GM11168 (cell line): ENCODE measurements at regions not wholly inside any gene's neighbourhood (a gene's known extent, or its start where the extent isn't known, plus 50 kb on each side); places are given as distances from the start of the nearest gene placed in this dataset.

Experiments
- in situ Hi-C: fragments of 300-500 bp; cut with MboI; formaldehyde crosslinking; loops from one replicate; pipeline ENCODE4 v1.12.0; 2022; ENCODE audit warnings: low sequenced_read_pairs; ENCODE audit not compliant: unreplicated experiment

GRCh38 chr1:56324504-56324903 is 254.9 kb downstream of the PLPP3 start:
- in situ Hi-C loops: no loop called here

GRCh38 chr1:56322211-56322610 is 257.2 kb downstream of the PLPP3 start:
- in situ Hi-C loops: no loop called here

- in situ Hi-C loops: no loop called here
Observed at GRCh38 chr1:56321150-56321490, 258.2 kb downstream of the PLPP3 start.

- in situ Hi-C loops: no loop called here
Observed at GRCh38 chr1:56320464-56321149, 258.8 kb downstream of the PLPP3 start.

- in situ Hi-C loops: no loop called here
Observed at GRCh38 chr1:56317722-56318121, 261.6 kb downstream of the PLPP3 start.

- in situ Hi-C loops: no loop called here
Observed at GRCh38 chr1:56315293-56315942, 263.9 kb downstream of the PLPP3 start.

GRCh38 chr1:56313560-56313959 is 265.8 kb downstream of the PLPP3 start:
- in situ Hi-C loops: no loop called here

GRCh38 chr1:56311766-56312165 is 267.6 kb downstream of the PLPP3 start:
- in situ Hi-C loops: no loop called here

- in situ Hi-C loops: no loop called here
Observed at GRCh38 chr1:56310945-56311344, 268.4 kb downstream of the PLPP3 start.

GRCh38 chr1:56309065-56309464 is 270.3 kb downstream of the PLPP3 start:
- in situ Hi-C loops: no loop called here

- in situ Hi-C loops: no loop called here
Observed at GRCh38 chr1:56304975-56305374, 274.4 kb downstream of the PLPP3 start.

- in situ Hi-C loops: no loop called here
Observed at GRCh38 chr1:56303805-56304204, 275.6 kb downstream of the PLPP3 start.

- in situ Hi-C loops: no loop called here
Observed at GRCh38 chr1:56302878-56303277, 276.5 kb downstream of the PLPP3 start.

GRCh38 chr1:56301791-56302190 is 277.6 kb downstream of the PLPP3 start:
- in situ Hi-C loops: no loop called here

GRCh38 chr1:56300836-56301235 is 278.5 kb downstream of the PLPP3 start:
- in situ Hi-C loops: no loop called here

GRCh38 chr1:56298866-56299265 is 280.5 kb downstream of the PLPP3 start:
- in situ Hi-C loops: no loop called here

- in situ Hi-C loops: no loop called here
Observed at GRCh38 chr1:56297904-56298303, 281.5 kb downstream of the PLPP3 start.

GRCh38 chr1:56297208-56297607 is 282.2 kb downstream of the PLPP3 start:
- in situ Hi-C loops: no loop called here

- in situ Hi-C loops: no loop called here
Observed at GRCh38 chr1:56295949-56296929, 283.1 kb downstream of the PLPP3 start.

GRCh38 chr1:56291374-56291919 is 287.9 kb downstream of the PLPP3 start:
- in situ Hi-C loops: no loop called here

- in situ Hi-C loops: no loop called here
Observed at GRCh38 chr1:56289260-56289659, 290.1 kb downstream of the PLPP3 start.
